Activated naive CD4-positive, alpha-beta T cell treated with anti-CD3 and anti-CD28 coated beads, Interleukin-2, amount 50 U/mL, for 72 hours (primary cell): ENCODE measurements at regions not wholly inside any gene's neighbourhood (a gene's known extent, or its start where the extent isn't known, plus 50 kb on each side); places are given as distances from the start of the nearest gene placed in this dataset.

ENCODE experiments used
- ATAC-seq, 2 donors: fragments of 150-1000 bp; cut with Tn5 transposase; 2 replicates each; pipeline ENCODE4 v1.10.0; 2021; ENCODE audit warnings: mild to moderate bottlenecking in 2 of 2, moderate library complexity in 2 of 2
- DNase-seq, 2 donors: peaks; one replicate each; pipeline ENCODE4 v3.0.0; 2021 to 2022; ENCODE audit warnings: low spot score in 2 of 2
- H3K27ac Mint-ChIP-seq, 2 donors: one replicate each; pipeline ENCODE4 v1.8.0; 2022; ENCODE audit warnings: mild to moderate bottlenecking in 2 of 2, mixed read lengths in 2 of 2
- H3K36me3 Mint-ChIP-seq, 2 donors: one replicate each; pipeline ENCODE4 v1.8.0; 2022; ENCODE audit warnings: mixed read lengths in 2 of 2
- H3K9me3 Mint-ChIP-seq, 2 donors: one replicate each; pipeline ENCODE4 v1.8.0; 2022; ENCODE audit warnings: mixed read lengths in 2 of 2

GRCh38 chr6:156544046-156544445, 233.1 kb upstream of the ARID1B start:
- Mint-ChIP-seq H3K9me3 (no peaks in the 10 kb centered on the region), H3K36me3 (no peaks in the 10 kb centered on the region), H3K27ac (no peak overlapping the region)
- ATAC-seq, result no peak
- DNase-seq, result no peak

GRCh38 chr6:156543431-156543830, 233.7 kb upstream of the ARID1B start:
- no peak for ATAC-seq
- H3K9me3 Mint-ChIP-seq, result no peaks in the 10 kb centered on the region
- no peak overlapping the region for H3K27ac Mint-ChIP-seq
- no peak for DNase-seq
- H3K36me3 Mint-ChIP-seq, result no peaks in the 10 kb centered on the region

DNA sequence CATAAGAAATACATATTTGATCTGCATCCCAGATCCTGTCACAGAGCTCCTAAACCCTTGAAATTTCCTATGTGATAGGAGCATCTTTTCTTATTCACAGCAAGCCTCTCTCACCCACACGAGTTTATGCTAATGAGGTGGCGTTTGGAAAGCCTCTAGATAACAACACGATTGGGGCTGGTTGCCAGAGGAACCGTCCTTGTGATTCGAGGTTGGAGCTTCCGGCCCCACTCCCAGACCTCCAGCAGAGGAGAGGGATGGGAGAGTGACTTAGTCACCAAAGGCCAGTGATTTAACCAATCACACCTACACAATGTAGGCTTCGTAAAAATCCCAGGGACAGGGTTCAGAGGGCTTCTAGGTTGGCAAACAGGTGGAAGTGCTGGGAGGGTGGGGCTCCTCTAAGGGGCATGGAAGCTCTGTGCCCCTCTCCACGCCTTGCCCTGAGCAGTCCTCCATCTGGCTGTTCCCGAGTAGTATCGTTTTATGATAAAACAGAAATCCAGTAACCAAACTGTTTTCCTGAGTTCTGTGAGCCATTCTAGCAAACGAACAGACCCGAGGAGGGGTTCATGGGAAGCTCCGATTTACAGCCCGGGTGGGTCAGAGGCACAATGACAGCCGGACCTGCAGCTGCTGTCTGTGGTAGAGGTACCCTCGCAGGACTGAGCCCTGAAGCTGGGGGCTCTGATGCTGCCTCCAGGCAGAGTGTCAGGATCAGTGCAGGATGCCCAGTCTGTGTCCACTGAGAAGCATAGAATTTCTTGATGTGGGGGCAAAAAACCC, 238.1 kb upstream of the ARID1B start:
- DNase-seq (no peak), ATAC-seq (no peak)
- Mint-ChIP-seq H3K36me3 (no peaks in the 10 kb centered on the region), H3K9me3 (no peaks in the 10 kb centered on the region), H3K27ac (no peak overlapping the region)

- ATAC-seq (no peak), DNase-seq (no peak)
- no peak overlapping the region for H3K27ac Mint-ChIP-seq
- H3K9me3 Mint-ChIP-seq, result no peaks in the 10 kb centered on the region
- H3K36me3 Mint-ChIP-seq, result no peaks in the 10 kb centered on the region
These were observed 242.6 kb upstream of the ARID1B start for GRCh38 chr6:156534594-156534993.

GRCh38 chr6:156533872-156534524, 243.2 kb upstream of the ARID1B start:
- ATAC-seq (no peak), DNase-seq (no peak)
- Mint-ChIP-seq H3K9me3 (no peaks in the 10 kb centered on the region), H3K36me3 (no peaks in the 10 kb centered on the region), H3K27ac (no peak overlapping the region)

GRCh38 chr6:156526081-156526480, 251.1 kb upstream of the ARID1B start:
- ATAC-seq (no peak), DNase-seq (no peak)
- H3K9me3 Mint-ChIP-seq, result no peaks in the 10 kb centered on the region
- H3K27ac Mint-ChIP-seq, result no peak overlapping the region
- no peaks in the 10 kb centered on the region for H3K36me3 Mint-ChIP-seq

DNA sequence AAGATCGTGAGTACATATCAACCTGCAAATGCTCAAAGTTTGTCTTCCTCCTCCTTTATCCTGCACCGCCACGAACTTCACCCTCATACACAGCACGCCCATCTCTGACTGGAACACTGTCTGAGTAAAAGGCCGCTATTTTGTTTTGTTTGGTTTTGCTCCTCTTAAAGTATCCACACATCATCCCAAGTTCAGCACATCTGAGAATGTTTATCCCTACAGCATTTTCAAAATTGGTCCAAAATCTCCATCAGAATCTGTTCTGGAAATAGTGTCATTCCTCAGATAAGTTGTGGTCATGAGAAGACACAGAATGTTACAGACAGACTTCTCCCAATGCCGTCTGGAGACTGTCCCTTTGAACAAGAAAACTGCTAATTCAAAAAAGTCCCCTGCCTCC, 251.6 kb upstream of the ARID1B start:
- Mint-ChIP-seq H3K27ac (no peak overlapping the region), H3K36me3 (no peaks in the 10 kb centered on the region), H3K9me3 (no peaks in the 10 kb centered on the region)
- DNase-seq (no peak), ATAC-seq (no peak)

DNA sequence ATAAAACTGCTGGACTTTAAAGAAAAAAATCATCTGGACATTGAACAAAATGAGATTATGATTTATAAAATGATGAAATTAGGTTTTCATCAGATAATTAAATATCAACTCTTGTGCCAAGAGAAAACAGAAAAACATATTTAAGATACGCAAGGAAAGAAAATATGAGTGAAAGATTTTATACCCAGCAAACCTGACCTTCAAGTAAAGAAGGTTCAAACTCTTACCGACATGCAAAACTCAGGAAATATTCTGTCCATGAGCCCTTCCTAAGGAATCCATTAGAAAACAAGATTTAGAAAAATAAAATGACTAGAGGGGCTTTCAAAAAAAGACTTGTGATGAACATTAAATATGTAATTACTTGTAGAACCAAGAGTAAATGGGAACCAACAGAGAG, 257.2 kb upstream of the ARID1B start:
- no peak for DNase-seq
- no peak overlapping the region for H3K27ac Mint-ChIP-seq
- ATAC-seq, result no peak
- peaks cover 7% of the 10 kb centered on the region in 2 donors for H3K9me3 Mint-ChIP-seq
- peaks cover 0 to 16% of the 10 kb centered on the region in 2 donors for H3K36me3 Mint-ChIP-seq

DNA sequence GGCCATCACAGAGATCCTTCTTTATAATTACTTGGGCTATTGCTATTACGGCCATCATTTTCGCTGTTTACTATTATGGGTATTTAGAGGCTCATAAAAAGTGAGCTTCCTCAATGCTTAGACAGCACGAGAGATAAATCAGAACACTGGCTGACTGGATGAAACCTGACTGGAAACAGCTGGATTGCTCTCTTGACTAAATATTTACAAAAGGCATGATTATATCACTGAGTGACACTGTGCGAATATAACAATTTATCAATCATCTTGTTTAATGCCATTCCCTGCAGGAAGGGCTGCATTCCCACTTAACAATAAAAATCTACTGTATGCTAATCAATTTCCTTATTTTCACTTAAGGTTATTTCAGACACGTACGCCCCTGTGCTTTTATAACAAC, 260.1 kb upstream of the ARID1B start:
- no peak for DNase-seq
- no peak overlapping the region for H3K27ac Mint-ChIP-seq
- peaks cover 7% of the 10 kb centered on the region in 2 donors for H3K9me3 Mint-ChIP-seq
- H3K36me3 Mint-ChIP-seq, result peaks cover 0 to 16% of the 10 kb centered on the region in 2 donors
- ATAC-seq, result no peak

- DNase-seq (no peak), ATAC-seq (no peak)
- peaks cover 0 to 16% of the 10 kb centered on the region in 2 donors for H3K36me3 Mint-ChIP-seq
- no peak overlapping the region for H3K27ac Mint-ChIP-seq
- H3K9me3 Mint-ChIP-seq, result peaks cover 7% of the 10 kb centered on the region in 2 donors
These were observed 261.9 kb upstream of the ARID1B start for GRCh38 chr6:156515242-156515641.

GRCh38 chr6:156513504-156513903, 263.7 kb upstream of the ARID1B start:
- ATAC-seq, result no peak
- Mint-ChIP-seq H3K27ac (no peak overlapping the region), H3K9me3 (peaks cover 1 to 2% of the 10 kb centered on the region in 2 donors), H3K36me3 (peaks cover 0 to 11% of the 10 kb centered on the region in 2 donors)
- no peak for DNase-seq

GRCh38 chr6:156511570-156511969, 265.6 kb upstream of the ARID1B start:
- Mint-ChIP-seq H3K36me3 (no peaks in the 10 kb centered on the region), H3K9me3 (no peaks in the 10 kb centered on the region), H3K27ac (no peak overlapping the region)
- DNase-seq (no peak), ATAC-seq (no peak)

DNA sequence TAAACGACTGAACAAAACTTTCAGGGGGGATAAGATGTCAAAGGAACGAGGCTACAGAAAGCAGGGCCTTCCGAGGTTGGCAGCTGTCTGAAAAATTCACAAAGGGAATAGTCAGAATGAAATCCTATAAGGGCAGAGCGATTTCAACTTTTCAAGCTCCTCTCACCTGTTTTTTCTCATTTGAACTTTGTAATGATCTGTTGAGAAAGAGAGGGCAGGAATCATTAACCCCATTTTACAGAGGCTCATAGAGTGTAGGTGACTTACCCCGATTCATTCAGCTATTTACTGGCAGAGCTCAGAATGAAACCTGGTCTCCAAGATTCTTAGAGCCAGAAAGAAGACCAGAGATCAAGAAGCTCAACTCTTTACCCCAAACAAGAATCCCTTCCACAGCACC, 266.1 kb upstream of the ARID1B start:
- ATAC-seq (no peak), DNase-seq (no peak)
- no peaks in the 10 kb centered on the region for H3K9me3 Mint-ChIP-seq
- H3K27ac Mint-ChIP-seq, result no peak overlapping the region
- no peaks in the 10 kb centered on the region for H3K36me3 Mint-ChIP-seq

- H3K9me3 Mint-ChIP-seq, result no peaks in the 10 kb centered on the region
- ATAC-seq (no peak), DNase-seq (no peak)
- no peak overlapping the region for H3K27ac Mint-ChIP-seq
- no peaks in the 10 kb centered on the region for H3K36me3 Mint-ChIP-seq
These were observed 266.9 kb upstream of the ARID1B start for GRCh38 chr6:156510242-156510641.

DNA sequence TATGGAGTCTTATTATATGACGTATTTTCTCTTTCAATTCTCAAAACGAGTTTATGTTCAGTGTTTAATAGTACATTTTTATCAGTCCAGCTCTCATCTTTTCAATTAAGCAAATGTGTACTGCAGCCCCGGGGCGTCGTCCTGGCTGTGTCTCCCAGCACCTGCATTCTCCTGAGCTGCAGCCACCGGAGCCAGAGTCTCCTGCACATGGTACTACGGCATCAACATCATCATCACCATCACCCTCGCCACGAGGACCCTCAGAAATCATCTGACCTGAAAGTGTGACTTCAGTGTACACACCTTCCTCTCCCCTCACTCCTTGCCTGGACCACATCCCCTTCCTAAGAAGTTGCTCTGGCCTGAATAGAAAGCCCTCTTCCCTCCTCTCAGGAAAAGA, 267.7 kb upstream of the ARID1B start:
- no peak for ATAC-seq
- no peaks in the 10 kb centered on the region for H3K36me3 Mint-ChIP-seq
- no peak for DNase-seq
- H3K9me3 Mint-ChIP-seq, result no peaks in the 10 kb centered on the region
- H3K27ac Mint-ChIP-seq, result no peak overlapping the region

DNA sequence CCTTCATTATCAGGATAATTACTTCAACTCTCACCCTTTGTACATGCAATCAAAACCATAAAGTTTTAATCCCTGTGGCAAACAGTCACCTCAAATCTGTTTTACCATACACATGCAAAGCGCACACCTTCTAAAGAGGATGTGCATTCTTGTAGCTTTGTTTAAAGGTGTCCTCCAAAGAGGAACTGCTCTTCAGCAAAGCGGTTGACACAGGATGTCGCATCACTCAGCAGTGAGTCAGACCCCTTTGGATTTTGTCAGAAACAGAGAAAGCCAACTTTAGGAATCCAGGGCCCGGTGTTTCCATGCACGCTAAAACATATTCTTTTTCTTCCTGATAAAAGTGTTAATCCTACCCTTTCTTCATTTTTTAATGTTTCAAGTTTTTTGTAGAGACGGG, 268.3 kb upstream of the ARID1B start:
- Mint-ChIP-seq H3K36me3 (no peaks in the 10 kb centered on the region), H3K9me3 (no peaks in the 10 kb centered on the region), H3K27ac (no peak overlapping the region)
- peak; percentile 44 to 49 for ATAC-seq
- no peak for DNase-seq

GRCh38 chr6:156508126-156508525, 269.1 kb upstream of the ARID1B start:
- H3K27ac Mint-ChIP-seq, result no peak overlapping the region

DNA sequence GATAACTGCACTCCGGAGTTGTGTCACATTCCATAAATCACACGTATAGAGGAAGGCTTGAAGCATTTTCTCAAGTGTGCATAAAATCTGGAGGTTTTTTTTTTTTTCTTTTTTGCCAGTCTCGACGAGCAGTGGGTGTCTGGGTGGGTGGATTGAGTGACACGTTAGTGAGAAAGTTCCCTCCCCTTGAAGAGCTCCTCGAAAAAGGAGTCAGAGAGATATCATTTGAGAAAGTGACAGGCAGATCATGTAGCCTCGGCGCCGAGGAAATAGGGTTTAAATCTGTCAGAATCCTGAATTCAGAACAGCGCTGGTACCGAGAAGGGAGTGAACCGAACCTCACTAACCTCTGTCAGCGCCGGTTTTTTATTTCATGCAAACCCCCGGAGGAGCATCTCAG, 269.5 kb upstream of the ARID1B start:
- ATAC-seq, result no peak

More at GRCh38 chr6:156508126-156508525, 269.1 kb upstream of the ARID1B start:
- H3K36me3 Mint-ChIP-seq, result no peaks in the 10 kb centered on the region
- ATAC-seq (no peak), DNase-seq (no peak)
- no peaks in the 10 kb centered on the region for H3K9me3 Mint-ChIP-seq

More for the DNA sequence above, 269.5 kb upstream of the ARID1B start:
- Mint-ChIP-seq H3K36me3 (no peaks in the 10 kb centered on the region), H3K9me3 (no peaks in the 10 kb centered on the region), H3K27ac (no peak overlapping the region)
- DNase-seq, result no peak
